ENCODE measurements at regions not wholly inside any gene's neighbourhood (a gene's known extent, or its start where the extent isn't known, plus 50 kb on each side); places are given as distances from the start of the nearest gene placed in this dataset.

DNA sequence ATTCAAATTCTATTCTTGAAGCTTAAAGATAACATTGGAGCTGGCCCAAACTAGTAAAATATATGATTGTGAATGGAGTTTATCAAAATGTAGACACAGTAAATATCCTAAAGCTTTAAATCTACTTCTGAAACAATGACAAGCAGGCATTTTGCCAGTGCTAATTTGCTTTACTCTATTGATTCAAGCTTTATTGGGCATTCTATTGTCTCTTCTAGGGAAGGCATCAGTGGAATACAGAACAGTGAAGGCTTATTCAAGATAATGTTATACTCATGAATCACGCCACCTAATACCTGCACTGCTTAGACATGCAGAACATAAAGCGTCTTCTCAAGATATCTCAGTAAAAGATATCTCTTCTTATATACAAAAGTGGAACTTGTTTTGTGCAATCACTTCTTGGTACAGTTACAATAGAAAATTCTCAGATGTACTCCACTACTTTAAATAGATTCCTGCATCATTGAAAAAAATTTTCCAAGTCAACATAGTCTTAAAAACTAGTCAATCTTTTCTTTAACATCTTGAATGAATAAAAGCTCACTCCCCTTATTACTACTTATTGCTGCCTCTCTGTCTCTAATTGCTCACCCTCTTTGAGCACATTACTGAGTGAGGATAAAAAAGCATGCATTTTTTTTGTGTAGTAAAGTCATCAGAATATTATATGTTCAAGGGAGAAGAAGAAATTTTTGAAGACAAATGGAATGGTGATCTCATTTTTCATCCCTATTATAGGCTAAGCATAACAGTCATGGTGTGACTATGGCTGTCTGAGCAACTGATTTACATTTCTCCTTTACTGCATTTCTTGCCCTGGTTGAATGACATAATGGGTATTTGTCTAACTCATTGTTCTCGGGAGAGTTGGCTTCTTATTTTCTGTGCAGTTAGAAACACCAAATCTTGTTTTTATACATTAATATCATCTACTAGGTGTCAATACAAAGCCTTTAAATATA lies 98.0 kb upstream of the E2F7 start:
- no peak for DNase-seq (ENCODE audit: low read depth in 4 of 4, low spot score in 2 of 4)

- no peak for DNase-seq (ENCODE audit: low read depth in 4 of 4, low spot score in 2 of 4)
These were observed 96.6 kb upstream of the E2F7 start for GRCh38 chr12:77161944-77162343.

- DNase-seq (ENCODE audit: low read depth in 4 of 4, low spot score in 2 of 4), result no peak
These were observed 95.6 kb upstream of the E2F7 start for GRCh38 chr12:77160931-77161330.

GRCh38 chr12:77153706-77154105 lies 88.3 kb upstream of the E2F7 start:
- no peak for DNase-seq (ENCODE audit: low read depth in 4 of 4, low spot score in 2 of 4)

GRCh38 chr12:77152623-77153193 lies 87.3 kb upstream of the E2F7 start:
- peak in 2 of 4 donors; percentile 22 to 37 for DNase-seq (ENCODE audit: low read depth in 4 of 4, low spot score in 2 of 4)

GRCh38 chr12:77151030-77151429 lies 85.7 kb upstream of the E2F7 start:
- no peak for DNase-seq (ENCODE audit: low read depth in 4 of 4, low spot score in 2 of 4)

GRCh38 chr12:77133566-77133965 lies 68.2 kb upstream of the E2F7 start:
- peak in 3 of 4 donors; percentile 28 to 57 (median 40) for DNase-seq (ENCODE audit: low read depth in 4 of 4, low spot score in 2 of 4)

DNA sequence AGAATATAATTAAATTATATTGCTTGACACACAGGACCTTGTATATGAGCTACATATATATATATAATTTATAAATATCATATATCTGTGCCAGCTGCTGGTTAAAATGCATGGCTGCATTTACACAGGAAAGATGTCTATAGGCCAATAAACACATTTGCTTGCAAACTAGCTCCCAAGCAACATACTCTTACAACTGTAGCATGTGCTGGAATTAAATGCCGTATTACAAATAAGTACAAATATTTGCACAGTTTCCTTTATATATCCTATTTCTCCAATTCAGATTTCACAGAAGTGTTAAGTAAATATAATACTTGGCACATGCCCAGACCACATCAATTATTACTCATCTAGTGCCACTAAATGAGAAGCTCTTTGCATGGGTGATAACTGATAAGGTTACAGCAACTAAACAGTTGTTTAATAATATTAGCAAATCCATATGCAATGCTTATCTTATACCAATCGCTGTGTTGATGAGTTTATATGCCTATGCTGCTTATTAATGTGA lies 66.7 kb upstream of the E2F7 start:
- no peak for DNase-seq (ENCODE audit: low read depth in 4 of 4, low spot score in 2 of 4)

- no peak for DNase-seq (ENCODE audit: low read depth in 4 of 4, low spot score in 2 of 4)
These were observed 64.8 kb upstream of the E2F7 start for GRCh38 chr12:77130193-77130592.

GRCh38 chr12:77124767-77125166 lies 59.4 kb upstream of the E2F7 start:
- no peak for DNase-seq (ENCODE audit: low read depth in 4 of 4, low spot score in 2 of 4)

DNA sequence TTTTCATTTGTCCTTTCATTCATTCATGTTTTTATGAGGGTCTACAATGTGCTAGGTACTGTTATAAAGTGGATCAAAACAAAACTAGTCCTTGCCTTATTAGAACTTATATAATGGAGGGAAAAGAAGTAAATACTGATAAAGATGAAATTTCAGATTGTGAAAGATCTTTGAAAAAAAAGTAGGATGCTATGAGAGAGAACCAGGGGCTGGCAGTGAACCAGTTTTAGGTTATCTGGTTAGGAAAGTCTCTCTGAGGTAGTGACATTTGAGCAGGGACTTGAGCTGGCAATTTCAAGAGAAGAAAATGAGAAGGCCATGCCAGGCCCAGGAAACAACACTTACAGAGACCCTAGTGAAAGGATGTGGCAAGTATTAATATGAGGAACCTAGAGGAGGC lies 57.3 kb upstream of the E2F7 start:
- DNase-seq (ENCODE audit: low read depth in 4 of 4, low spot score in 2 of 4), result no peak

GRCh38 chr12:77122236-77122635 lies 56.9 kb upstream of the E2F7 start:
- DNase-seq (ENCODE audit: low read depth in 4 of 4, low spot score in 2 of 4), result no peak

- no peak for DNase-seq (ENCODE audit: low read depth in 4 of 4, low spot score in 2 of 4)
These were observed 55.1 kb upstream of the E2F7 start for GRCh38 chr12:77120156-77121085.

GRCh38 chr12:77118696-77119095 lies 53.3 kb upstream of the E2F7 start:
- no peak for DNase-seq (ENCODE audit: low read depth in 4 of 4, low spot score in 2 of 4)

- no peak for DNase-seq (ENCODE audit: low read depth in 4 of 4, low spot score in 2 of 4)
These were observed 50.9 kb upstream of the E2F7 start for GRCh38 chr12:77116277-77116676.

GRCh38 chr12:77115471-77115870 lies 50.1 kb upstream of the E2F7 start:
- DNase-seq (ENCODE audit: low read depth in 4 of 4, low spot score in 2 of 4), result no peak

Measured in left renal cortex interstitium (tissue), 4 donors.